Stimulated activated CD4-positive, alpha-beta T cell treated with anti-CD3 and anti-CD28 coated beads, Interleukin-2, amount 100 ng/mL, for 48 hours (primary cell): ENCODE measurements at regions not wholly inside any gene's neighbourhood (a gene's known extent, or its start where the extent isn't known, plus 50 kb on each side); places are given as distances from the start of the nearest gene placed in this dataset.
"Not testable (repeated sequence)": the region's sequence is repeated elsewhere in the genome, so short reads cannot be mapped to it uniquely, and the experiment has no call there.

Experiments
- DNase-seq, 2 donors: peaks; one replicate each; pipeline ENCODE4 v3.0.0-alpha.2; 2020

- no peak for DNase-seq
Measured at GRCh38 chr12:61111218-61111617, 1149.0 kb upstream of the USP15 start.

GRCh38 chr12:61137677-61138414 is 1122.4 kb upstream of the USP15 start:
- no peak for DNase-seq

DNA sequence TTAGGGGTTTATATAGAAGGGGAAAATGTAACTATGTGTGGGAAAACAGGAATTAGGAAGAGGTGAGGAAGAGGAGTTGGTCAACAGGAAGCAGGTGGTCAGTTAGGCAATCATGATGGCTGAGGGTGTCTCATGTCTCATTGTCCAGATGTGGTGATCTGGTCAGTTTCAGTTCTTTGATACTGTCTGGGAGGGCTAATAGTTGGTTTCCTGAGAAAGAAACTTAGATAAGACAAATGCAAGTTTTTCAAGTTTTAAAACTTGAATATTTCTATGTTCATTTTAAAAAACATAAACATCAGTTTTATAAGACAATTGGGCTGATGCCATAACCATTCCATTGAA is 1121.8 kb upstream of the USP15 start:
- DNase-seq = no peak

- no peak for DNase-seq
Measured at GRCh38 chr12:61161961-61162360, 1098.2 kb upstream of the USP15 start.

- no peak for DNase-seq
Measured at GRCh38 chr12:61188801-61189595, 1071.2 kb upstream of the USP15 start.

DNA sequence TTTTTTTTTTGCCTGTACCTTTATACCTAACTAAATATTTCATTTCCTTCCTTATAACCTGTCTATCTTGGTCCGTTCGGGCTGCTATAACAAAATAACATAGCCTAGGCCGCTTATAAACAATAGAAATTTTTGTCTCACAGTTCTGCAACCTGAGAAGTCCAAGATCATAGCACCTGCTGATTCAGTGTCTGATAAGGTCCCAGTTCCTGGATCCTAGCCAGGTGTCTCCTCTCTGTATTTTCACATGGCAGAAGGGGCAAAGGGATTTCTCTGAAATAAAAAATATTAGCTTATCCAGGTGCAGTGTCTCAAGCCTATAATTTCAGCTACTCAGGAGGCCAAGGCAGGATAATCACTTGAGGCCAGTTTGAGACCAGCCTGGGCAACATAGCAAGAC is 1046.6 kb upstream of the USP15 start:
- DNase-seq = no peak

- DNase-seq = no peak
Measured at GRCh38 chr12:61220337-61220736, 1039.9 kb upstream of the USP15 start.

DNA sequence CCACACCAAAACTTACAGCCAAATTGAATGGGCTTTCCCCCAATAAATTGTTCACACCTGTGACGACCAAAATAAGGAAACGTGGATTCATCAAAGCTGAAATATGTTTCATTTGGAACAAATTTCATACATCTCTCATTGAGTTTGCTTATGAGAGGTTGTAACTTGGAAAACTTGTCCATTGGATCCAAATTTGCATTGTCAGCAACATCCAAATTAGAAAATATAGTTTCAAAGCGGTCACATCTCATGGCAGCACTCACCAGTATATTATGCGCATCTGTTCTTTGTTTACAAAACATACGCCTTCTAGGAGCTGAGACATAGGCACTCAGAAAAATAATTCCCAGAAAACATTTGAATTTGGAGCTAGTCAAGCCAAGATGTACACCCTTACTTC is 1028.2 kb upstream of the USP15 start:
- DNase-seq = no peak

DNA sequence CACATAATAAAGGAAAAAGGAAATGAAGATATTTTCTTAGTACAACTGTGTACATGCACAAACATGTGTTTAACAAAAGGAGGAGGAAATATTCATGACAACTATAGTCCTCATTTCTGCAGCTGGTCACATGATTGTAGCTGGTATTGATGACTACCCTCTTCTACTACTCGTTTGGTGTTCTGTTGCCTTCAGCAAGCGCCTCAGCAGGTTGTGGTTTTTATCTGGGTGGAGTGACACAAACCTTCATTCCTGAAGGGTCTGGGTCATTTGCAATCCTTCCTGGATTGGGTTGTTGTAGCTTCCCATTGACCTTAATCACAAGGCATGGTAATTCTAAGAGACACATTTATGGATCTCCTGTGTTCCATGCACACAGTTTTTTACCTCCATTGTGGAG is 1009.9 kb upstream of the USP15 start:
- no peak for DNase-seq

- DNase-seq = no peak
Measured at GRCh38 chr12:61251076-61251475, 1009.1 kb upstream of the USP15 start.

- DNase-seq = no peak
Measured at GRCh38 chr12:61254225-61254624, 1006.0 kb upstream of the USP15 start.

DNA sequence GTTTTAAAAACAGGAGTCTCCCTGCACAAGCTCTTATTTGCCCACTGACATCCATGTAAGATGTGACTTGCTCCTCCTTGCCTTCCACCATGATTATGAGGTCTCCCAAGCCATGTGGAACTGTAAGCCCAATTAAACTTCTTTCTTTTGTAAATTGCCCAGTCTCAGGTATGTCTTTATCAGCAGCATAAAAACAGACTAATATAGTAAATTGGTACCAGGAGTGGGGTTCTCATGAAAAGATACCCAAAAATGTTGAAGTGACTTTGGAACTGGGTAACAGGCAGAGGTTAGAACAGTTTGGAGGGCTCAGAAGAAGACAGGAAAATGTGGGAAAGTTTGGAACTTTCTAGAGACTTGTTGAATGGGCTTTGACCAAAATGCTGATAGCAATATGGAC is 995.9 kb upstream of the USP15 start:
- not testable (repeated sequence) for DNase-seq

- no peak for DNase-seq
Measured at GRCh38 chr12:61267474-61267873, 992.7 kb upstream of the USP15 start.

GRCh38 chr12:61272441-61272840 is 987.8 kb upstream of the USP15 start:
- no peak for DNase-seq

GRCh38 chr12:61282790-61283575 is 977.2 kb upstream of the USP15 start:
- DNase-seq = no peak

DNA sequence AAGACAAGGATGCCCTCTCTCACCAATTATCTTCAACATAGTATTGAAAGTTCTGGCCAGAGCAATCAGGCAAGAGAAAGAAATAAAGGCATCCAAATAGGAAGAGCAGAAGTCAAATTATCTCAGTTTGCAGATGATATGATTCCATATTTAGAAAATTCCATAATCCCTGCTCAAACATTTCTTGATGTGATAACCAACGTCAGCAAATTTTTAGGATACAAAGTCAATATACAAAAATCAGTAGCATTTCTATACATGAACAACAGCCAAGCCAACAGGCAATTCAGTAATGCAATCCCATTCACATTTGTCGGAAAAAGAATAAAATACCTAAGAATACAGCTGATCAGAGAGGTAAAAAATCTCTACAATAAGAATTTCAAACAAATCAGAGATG is 969.7 kb upstream of the USP15 start:
- no peak for DNase-seq

GRCh38 chr12:61291647-61292046 is 968.6 kb upstream of the USP15 start:
- DNase-seq = no peak

DNA sequence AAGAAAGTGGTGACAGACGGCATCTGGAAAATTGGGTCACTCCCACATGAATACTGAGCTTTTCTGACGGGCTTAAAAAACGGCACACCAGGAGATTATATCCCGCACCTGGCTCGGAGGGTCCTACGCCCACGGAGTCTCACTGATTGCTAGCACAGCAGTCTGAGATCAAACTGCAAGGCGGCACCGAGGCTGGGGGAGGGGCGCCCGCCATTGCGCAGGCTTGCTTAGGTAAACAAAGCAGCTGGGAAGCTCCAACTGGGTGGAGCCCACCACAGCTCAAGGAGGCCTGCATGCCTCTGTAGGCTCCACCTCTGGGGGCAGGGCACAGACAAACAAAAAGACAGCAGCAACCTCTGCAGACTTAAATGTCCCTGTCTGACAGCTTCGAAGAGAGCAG is 966.2 kb upstream of the USP15 start:
- DNase-seq = not testable (repeated sequence)

DNA sequence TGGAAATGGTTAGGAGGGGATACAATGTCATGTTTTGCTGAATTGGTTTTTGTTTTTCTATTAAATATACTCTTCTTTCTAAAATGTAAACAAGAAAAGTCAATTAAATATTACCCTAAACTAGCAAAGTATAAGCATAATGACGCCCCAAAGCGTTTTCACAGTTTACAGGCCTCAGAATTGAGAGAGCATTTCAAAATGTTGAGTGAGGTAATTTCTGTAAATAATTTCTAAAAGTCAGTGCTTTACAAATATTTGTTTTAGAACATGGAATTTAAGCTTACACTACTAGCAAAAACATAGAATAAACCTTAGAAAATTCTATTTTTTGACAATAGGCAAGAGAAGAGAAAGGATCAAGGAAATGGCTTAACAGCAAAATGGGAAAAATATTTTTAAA is 958.4 kb upstream of the USP15 start:
- no peak for DNase-seq

- no peak for DNase-seq
Measured at GRCh38 chr12:61302282-61302681, 957.9 kb upstream of the USP15 start.

DNA sequence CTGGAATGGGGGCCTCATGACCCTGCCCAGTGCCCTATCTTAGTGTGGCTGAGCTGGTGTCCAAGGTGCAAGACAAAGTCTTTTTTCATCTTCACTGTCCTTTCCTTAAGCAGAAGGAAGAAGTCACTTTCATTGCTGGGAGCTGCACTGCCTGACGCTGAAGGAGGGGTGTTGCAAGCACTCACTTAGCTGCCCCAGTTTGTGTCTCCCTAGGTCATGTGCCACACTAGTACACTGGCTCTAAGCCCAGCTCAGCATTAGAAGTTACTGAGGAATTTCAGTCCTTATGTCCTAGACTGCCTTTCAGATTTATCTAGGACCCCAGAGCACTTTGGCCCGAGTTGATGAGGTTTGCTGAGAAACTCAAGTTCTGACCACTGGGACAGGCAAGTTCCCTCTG is 952.0 kb upstream of the USP15 start:
- no peak for DNase-seq

GRCh38 chr12:61311413-61311812 is 948.8 kb upstream of the USP15 start:
- DNase-seq = no peak

DNA sequence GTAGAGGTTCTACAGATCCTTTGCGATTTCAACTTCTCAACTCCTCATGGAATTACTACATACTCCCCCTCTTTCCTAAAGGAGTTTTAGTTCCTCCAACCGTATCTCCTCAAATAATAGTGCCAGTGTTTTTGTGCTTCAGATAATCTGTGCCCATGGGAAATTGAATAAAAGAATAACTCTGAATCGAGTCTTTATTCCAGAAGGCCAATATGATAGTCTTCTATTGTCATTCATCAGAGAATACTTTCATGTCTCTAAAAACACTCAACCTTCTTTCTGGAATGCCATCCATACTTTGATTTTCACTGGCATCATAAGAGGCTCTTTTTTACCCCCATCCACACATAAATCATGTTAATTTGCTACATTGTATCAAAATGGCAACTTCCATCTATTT is 911.3 kb upstream of the USP15 start:
- no peak for DNase-seq

DNA sequence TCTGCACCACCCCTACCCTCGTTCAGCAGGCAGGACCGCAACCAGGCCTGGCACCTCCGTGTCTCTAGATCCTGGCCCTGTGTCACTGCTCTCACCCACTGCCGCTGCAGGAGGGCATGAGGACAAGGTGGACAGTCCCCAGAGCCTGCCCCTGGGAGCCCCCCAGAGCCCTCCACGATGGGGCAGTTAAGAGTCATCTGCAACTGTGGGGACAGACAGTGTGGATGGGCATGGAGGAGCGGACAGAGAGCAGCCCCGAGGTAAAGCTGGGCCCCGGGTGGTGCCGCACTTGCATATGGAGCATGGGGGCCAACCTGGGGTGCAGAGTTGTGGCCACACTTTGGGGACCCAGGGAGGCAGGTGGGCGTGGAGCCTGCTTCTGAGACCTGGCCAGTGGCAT is 905.1 kb upstream of the USP15 start:
- DNase-seq = no peak
